Stimulated activated CD4-positive, alpha-beta T cell treated with anti-CD3 and anti-CD28 coated beads, Interleukin-12 subunit alpha, Interleukin-12 subunit beta, amount 100 ng/mL, for 48 hours (primary cell): ENCODE measurements at regions not wholly inside any gene's neighbourhood (a gene's known extent, or its start where the extent isn't known, plus 50 kb on each side); places are given as distances from the start of the nearest gene placed in this dataset.

Experiments
- DNase-seq, 3 donors: peaks; one replicate each; pipeline ENCODE4 v3.0.0-alpha.2; 2020; ENCODE audit warnings: low read depth in 2 of 3, low spot score in 1 of 3

DNA sequence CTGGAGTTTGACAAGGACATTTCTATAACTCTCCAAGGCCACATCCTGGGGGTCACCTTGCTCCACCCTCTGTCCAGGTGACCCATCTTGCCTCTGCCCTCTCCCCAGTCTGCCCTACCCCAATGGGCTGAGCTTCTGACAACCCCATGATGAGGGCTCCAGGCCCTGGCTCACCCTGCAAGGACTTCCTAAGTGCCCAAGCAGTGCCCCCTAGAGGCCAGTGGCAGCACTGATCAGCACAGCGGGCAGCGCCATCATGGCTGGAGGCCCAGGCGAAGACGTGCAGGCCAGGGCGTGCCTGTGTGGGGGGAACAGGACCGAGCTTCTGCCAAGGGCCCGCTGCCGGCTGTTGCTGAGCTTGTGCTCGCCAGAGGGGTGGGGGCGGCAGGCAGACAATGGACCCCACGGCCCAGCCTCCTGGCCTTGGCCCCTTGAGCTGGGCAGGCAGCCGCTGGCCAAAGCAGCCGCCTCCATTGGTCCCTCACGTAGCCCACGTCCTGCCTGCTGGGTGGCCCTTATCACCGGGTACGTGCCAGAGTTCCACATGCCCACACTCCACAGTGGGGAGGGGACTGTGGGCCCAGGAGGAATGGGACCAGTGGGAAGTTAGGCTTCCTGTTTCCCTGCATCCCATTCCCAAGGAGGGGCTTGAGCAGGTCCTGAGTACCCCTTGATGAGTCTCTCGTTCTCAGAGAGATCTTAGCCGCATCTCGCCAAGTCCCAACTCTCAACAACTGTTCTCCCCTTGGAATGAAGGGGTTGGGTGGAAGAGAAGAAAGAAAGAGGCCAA, 64.3 kb downstream of the MRPL14 start:
- DNase-seq, result peak in 2 of 3 donors; percentile 42 to 51

DNA sequence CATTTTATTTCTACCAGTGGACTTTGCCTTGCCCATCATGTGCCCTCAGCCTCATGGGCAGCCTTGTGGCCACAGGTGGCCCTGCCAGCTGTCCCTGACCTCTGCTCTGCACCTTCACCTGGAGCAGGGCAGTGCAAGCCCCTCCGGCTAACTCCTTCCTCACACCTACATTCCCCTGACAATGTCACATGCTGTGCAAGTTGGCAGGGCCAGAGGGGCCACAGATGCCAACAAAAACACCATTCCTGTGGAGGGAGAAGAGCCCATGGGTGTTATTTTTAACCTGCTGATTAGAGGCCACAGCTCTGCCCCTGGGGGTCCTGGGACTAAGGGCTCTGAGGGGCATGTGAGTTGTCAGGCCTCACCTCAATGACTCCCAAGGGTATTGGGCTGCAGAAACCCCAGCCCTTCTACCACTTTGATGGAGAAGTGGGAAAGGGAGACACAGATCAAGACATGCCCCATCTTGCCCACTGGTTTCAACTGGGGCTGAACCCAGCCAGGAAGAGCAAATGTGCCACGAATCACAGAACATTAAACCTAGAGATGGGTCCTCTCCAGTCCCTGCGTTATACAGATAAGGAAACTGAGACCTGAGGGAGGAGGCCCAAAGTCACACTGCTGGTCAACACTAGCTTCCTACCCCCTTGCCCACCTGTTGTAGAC, 65.0 kb downstream of the MRPL14 start:
- DNase-seq, result no peak

DNA sequence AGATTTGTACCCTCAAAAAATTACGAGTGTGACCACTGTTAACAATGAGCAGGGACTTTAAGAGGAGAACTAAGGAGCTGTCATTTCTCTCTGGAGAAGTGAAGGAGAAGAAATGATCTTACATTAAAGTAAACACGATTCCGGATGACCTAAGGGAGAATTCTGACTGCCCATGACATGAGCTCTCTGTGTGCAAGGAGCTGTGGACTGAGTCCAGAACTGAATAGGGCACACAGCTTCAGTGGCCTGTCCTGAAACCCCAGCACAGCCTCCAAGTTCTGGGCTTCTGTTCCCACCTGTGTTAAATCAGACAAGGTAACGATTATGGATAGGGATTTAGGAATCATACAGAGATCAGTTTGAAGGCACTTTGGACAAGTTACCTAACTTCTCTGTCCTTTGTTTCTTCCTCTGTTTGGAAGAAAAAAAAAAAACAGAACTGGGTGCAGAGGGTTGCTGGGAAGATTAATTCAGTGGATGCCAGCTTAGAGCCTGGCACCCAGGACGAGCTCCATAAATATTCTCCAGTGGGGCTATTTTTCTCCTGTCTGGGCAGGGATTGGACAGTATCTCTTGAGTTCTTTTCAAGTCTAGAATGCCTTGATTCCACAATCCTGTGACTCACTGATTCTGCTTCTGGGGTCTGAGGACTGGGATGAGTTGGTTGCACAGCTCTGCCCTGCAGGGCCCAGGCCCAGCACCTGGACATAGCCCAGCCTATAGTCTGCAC, 65.7 kb downstream of the MRPL14 start:
- no peak for DNase-seq

GRCh38 chr6:44060612-44061374, 66.5 kb downstream of the MRPL14 start:
- DNase-seq, result no peak

DNA sequence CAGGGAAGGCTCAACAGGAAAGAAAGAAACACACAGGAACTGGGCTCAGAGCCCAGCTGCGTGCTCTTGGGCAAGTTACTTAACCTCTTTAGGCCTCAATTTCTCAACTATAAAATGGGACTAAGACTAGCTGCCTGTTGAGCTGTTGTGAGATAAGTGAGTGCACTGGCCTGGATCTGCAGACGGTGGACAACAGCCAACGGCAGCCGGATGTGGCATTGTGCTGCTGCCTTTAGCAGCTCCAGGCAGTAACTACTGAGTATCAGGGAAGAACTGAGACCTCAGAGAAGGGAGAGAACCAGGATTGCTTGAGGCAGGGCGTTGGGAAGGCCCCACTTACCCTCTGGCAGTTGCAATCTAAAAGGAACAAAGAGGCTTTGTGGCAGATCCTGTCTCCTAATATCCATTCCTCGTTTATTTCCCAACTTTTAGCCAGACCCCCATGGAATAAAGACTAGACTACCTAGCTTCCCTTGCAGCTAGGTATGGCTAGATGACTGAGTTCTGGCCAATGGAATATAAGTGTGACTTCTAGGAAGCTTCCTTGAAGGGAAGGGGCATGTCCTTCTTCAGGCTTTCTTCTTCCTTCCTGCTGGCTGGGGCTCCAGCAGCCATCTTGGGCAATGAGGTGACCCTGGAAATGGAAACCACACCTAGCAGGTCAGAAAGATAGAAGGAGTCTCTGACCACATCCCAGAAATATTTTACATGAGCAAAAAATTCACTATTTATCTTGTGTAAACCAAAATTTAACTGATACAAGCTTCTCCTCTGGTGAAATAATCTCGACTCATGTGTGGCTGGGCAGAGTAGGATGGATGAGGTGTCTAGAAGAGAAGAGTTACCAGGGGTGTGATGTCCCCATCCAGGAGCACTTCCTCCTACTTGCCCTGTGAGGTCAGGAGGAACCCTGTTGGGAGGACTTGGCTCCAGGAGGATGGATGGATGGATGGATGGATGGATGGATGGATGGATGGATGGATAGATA, 67.6 kb downstream of the MRPL14 start:
- no peak for DNase-seq

DNA sequence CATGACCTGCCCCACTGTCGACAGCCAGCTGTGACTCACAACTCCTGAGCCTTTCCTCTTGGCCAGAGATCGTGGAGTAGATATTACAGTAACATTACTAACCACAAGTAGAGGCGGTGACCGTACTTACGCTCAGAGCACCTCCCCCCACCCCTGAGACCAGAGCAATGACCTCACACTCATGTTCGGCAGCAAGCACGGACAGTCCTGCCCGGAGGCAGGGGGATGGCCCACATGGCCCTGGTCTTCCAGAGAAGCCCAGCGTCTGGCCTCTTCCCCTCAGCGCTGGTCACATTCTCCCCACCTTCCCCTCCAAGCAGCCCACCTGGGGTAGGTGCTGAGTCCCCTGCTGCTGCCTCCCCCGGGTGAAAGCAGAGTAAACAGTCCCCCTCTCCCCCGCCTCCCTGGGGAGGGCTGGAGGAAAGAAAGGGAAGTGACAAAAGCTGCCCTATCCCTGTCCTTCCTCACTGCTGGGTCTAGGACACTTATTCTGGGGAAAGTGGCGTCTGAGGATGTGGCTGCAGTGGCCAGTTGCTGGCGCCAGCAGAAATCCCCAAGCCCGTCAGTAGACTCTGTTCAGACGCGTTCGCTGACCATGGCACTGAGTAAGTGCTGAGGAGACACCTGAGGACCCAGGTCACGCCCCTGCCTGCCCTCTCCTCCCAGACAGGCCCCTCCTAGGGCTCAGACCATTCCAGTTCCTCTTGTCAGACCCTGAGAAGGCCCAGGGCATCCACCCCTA, 68.5 kb downstream of the MRPL14 start:
- DNase-seq, result no peak

DNA sequence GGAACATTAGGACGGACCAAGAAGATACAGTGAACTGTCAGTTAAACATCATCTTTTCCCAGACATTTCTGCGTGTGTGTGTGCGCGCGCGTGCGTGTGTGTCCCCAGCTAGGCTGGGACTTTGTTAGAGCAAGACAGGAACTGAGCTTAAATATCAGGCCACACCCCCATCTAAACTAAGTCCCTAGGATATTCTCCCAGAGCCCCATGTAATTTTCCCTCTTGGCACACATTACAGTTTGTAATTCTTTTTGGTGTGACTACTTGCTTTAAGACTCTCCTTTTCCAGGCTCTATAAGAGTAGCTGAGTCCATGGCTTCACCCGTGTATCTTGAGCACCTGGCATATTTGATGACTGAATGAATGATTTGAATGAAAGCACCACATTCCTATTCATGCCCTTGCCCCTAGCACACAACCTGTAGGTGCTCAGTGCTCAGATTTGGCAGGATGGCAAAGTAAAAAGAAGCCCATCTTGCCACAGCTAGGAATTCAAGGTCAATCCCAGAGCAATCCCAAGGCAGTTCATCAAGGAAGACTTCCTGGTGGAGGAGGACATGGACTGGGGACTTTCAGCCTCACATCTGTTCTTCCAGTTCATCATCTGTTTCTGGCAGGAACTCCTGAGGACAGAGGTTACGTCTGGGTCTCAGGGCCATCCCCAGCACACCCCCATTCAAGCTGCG, 69.2 kb downstream of the MRPL14 start:
- no peak for DNase-seq

DNA sequence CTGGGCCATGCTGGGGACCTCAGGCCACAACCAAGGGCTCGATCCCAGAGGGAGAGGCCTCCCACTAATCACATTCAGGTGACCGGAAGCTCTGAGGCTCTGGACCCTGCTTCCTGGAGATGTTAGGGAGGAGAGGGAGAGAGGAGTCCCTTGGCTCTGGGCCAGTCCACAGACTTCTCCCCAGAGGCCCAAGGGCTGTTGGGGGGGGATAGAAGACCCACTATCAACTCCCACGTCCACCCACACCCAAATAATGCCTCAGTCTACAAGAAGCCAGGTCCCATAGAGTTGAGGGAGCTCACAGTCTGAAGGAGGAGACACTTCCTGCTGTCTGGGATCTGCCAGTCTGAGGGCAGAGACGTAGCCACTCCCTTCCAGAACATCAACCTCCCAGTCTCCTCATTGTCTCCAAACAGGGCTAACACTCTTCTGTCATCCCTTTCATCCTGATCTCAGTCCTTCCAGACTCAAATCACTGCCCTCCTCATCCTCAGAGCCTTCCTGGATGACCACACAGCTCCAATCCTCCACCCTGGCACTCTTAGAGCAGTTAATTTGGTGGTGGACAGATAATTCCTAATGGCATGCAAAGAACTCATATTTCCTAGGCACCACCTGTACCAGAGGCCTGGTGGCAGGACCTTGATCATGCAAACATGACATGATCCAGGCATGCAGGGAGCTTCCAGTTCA, 69.9 kb downstream of the MRPL14 start:
- DNase-seq, result no peak

- no peak for DNase-seq
Measured at GRCh38 chr6:44056392-44057237, 70.6 kb downstream of the MRPL14 start.

DNA sequence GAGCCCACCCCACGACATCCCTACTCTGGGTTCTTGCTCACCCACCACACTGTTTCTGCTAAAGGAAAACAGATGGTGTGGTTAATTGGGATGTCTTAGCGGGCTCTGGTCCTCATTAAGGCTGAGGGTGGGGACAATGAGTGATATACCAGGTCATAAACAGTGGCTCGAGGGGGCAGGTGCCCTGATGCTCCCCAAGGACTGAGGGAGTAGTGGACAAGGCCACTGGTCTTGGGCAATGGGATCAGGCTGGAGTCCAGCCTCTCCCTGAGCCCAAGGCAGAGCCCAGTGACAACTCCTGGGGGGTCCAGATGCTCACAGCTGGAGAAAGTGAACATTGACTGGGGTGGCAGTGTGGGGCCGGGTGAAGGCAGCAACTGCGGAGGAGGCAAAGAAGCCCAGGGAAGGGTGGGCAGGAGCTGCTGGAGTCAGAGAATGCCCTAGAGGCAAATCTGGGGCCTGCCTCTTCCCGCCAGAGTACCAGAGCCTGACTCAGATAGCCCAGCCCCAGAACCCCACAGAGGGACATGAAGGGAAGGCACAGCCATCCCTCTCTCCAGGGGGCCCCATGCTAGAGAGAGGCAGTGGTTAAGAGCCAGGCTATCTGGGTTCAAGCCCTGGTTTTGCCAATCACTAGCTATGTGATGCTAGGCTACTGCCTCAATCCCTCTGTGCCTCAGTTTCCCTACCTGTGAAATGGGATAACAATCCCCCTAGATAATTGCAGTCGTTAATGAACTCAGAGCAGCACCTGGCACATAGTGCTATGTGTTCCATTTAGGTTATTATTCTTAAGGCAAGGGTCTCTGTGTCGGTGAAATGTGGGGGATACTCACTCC, 72.3 kb downstream of the MRPL14 start:
- no peak for DNase-seq

GRCh38 chr6:44053760-44054556, 73.3 kb downstream of the MRPL14 start:
- no peak for DNase-seq

- no peak for DNase-seq
Measured at GRCh38 chr6:44053106-44053756, 74.0 kb downstream of the MRPL14 start.

DNA sequence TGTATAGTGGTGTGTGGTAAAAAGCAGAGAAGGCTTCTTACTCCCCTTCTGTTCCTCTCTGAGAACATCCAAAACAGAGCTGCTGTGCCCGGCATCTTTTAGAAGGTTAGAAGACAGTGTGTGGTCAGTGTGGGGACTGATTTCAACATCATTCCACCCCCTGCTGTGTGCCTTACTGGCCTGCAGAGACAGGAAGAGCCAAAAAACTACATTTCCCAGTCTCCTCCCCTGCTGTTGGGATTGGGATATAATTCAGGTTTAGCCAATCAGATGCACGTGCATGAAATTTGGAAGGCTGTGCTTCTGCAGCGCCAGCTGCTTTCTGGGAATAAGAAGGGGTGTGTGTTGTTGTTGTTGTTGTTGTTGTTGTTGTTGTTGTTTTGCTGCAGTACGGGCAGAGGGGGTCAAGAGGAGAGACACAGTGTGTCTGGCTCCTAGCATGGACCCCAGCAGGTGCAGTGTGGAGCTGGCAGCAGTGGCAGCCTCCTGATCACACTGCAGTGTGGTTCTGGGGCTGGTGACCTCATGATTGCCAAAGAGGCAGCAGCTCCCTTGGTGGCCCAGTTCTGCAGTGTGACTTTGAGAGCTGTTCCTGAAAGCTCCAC, 74.7 kb downstream of the MRPL14 start:
- DNase-seq, result no peak

DNA sequence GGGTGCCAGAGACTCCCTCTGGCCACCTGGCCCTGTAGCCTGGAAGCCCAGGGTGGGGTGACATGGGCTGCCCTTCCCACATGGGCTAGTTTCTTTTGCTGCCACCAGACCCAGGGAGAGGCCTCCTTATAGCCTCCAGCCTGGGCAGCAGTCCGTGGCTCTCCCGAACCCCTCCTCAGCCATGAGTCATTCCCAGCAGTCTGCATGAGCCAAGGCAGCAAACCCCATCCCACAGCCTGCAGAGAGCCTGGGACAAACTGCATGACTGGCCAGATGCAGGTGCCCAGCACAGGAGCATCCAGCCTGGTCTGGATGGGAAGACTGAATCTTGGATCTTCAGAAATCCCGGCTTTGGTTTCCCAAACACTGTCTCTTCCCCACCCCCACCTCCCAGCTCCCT, 75.7 kb downstream of the MRPL14 start:
- DNase-seq, result no peak
